CD14-positive monocyte (primary cell): ENCODE measurements at regions not wholly inside any gene's neighbourhood (a gene's known extent, or its start where the extent isn't known, plus 50 kb on each side); places are given as distances from the start of the nearest gene placed in this dataset.
A peak's percentile ranks its signal among the peaks of the same experiment; 100 is the strongest.

Experiments used
- DNase-seq, 3 donors: peaks; one replicate each; pipeline ENCODE4 v3.0.0-alpha.2; 2011 to 2022
- H2AFZ ChIP-seq: 2 replicates; pipeline ENCODE4 v1.6.0; 2012; ENCODE audit warnings: mild to moderate bottlenecking, low read depth, low read length, inconsistent platforms; ENCODE audit not compliant: insufficient read depth, poor library complexity, severe bottlenecking
- H3K27ac ChIP-seq, 2 donors: 1 replicate in 1 of 2; 2 replicates in 1 of 2; pipeline ENCODE4 v1.5.1; 2012 to 2013; ENCODE audit warnings: low read length in 2 of 2, control low read depth in 1 of 2, inconsistent platforms in 1 of 2, low read depth in 1 of 2, mild to moderate bottlenecking in 1 of 2
- H3K27me3 ChIP-seq, 2 donors: one replicate each; pipeline versions ENCODE4 v1.6.0 to v1.6.1; 2011 to 2013; ENCODE audit warnings: low read length in 2 of 2; ENCODE audit not compliant: control insufficient read depth in 2 of 2, insufficient read depth in 2 of 2
- H3K36me3 ChIP-seq, 2 donors: replicated peaks in 1 of 2; 1 replicate in 1 of 2; 2 replicates in 1 of 2; pipeline versions ENCODE4 v1.5.1 to v1.6.1; 2012 to 2013; ENCODE audit warnings: low read length in 2 of 2, control low read depth in 1 of 2, inconsistent platforms in 1 of 2, mild to moderate bottlenecking in 1 of 2; ENCODE audit not compliant: insufficient read depth in 2 of 2, control insufficient read depth in 1 of 2
- H3K4me1 ChIP-seq, 2 donors: 1 replicate in 1 of 2; 2 replicates in 1 of 2; pipeline versions ENCODE4 v1.5.1 to v1.6.1; 2012 to 2013; ENCODE audit warnings: low read length in 2 of 2, control low read depth in 1 of 2, inconsistent platforms in 1 of 2, mild to moderate bottlenecking in 1 of 2, moderate library complexity in 1 of 2; ENCODE audit not compliant: insufficient read depth in 2 of 2, control insufficient read depth in 1 of 2
- H3K4me2 ChIP-seq: replicated peaks from 2 replicates; pipeline ENCODE3; 2012; ENCODE audit warnings: low read length, moderate library complexity, mild to moderate bottlenecking; ENCODE audit not compliant: poor library complexity, severe bottlenecking; ENCODE audit errors: extremely low read depth
- H3K4me3 ChIP-seq, 3 experiments: fragments of 200-600 bp in 1 of 3; sonication (generic) in 1 of 3; replicated peaks in 1 of 3; 1 replicate in 2 of 3; 2 replicates in 1 of 3; pipeline ENCODE4 v1.5.1; 2011 to 2013; ENCODE audit warnings: low read length in 3 of 3, mild to moderate bottlenecking in 3 of 3, control low read depth in 2 of 3, low read depth in 2 of 3, inconsistent platforms in 1 of 3, moderate library complexity in 1 of 3
- H3K79me2 ChIP-seq: 2 replicates; pipeline ENCODE4 v1.6.0; 2012; ENCODE audit warnings: mild to moderate bottlenecking, control low read depth, inconsistent platforms, low read length, moderate library complexity; ENCODE audit not compliant: insufficient read depth
- H3K9ac ChIP-seq: 2 replicates; pipeline ENCODE4 v1.6.0; 2017; ENCODE audit warnings: low read length, mild to moderate bottlenecking; ENCODE audit not compliant: insufficient read depth, poor library complexity, severe bottlenecking
- H3K9me3 ChIP-seq, 2 donors: replicated peaks in 1 of 2; 1 replicate in 1 of 2; 2 replicates in 1 of 2; pipeline versions ENCODE4 v1.5.1 to v1.6.1; 2012 to 2013; ENCODE audit warnings: low read length in 2 of 2, control low read depth in 1 of 2; ENCODE audit not compliant: control insufficient read depth in 1 of 2, insufficient read depth in 1 of 2
- H4K20me1 ChIP-seq: 2 replicates; pipeline ENCODE4 v1.6.0; 2012; ENCODE audit warnings: mild to moderate bottlenecking, low read length, control low read depth, moderate library complexity; ENCODE audit not compliant: insufficient read depth
- H3K27ac Mint-ChIP-seq, 7 donors: one replicate each; pipeline ENCODE4 v1.8.0; 2020; ENCODE audit warnings: mild to moderate bottlenecking in 7 of 7, mixed read lengths in 7 of 7, moderate library complexity in 6 of 7, inconsistent platforms in 2 of 7
- H3K27me3 Mint-ChIP-seq, 3 donors: one replicate each; pipeline ENCODE4 v1.8.0; 2021 to 2022; ENCODE audit warnings: low read depth in 3 of 3, mild to moderate bottlenecking in 3 of 3, mixed read lengths in 3 of 3, moderate library complexity in 3 of 3, inconsistent platforms in 1 of 3
- H3K36me3 Mint-ChIP-seq, 2 donors: one replicate each; pipeline ENCODE4 v1.8.0; 2020; ENCODE audit warnings: mixed read lengths in 2 of 2, inconsistent platforms in 1 of 2, mild to moderate bottlenecking in 1 of 2
- H3K4me1 Mint-ChIP-seq: one replicate; pipeline ENCODE4 v1.8.0; 2020; ENCODE audit warnings: mild to moderate bottlenecking, mixed read lengths
- H3K4me3 Mint-ChIP-seq, 2 donors: one replicate each; pipeline ENCODE4 v1.8.0; 2020; ENCODE audit warnings: mild to moderate bottlenecking in 2 of 2, mixed read lengths in 2 of 2, moderate library complexity in 1 of 2
- H3K9me3 Mint-ChIP-seq, 7 donors: one replicate each; pipeline ENCODE4 v1.8.0; 2020 to 2022; ENCODE audit warnings: mixed read lengths in 7 of 7, mild to moderate bottlenecking in 6 of 7, moderate library complexity in 6 of 7, inconsistent platforms in 2 of 7
- WGBS: methylation state at CpG from one replicate; pipeline ENCODE4 v1.1.5; 2013; ENCODE audit warnings: missing lambda C conversion rate; ENCODE audit not compliant: insufficient coverage; 5-methylcytosine and 5-hydroxymethylcytosine counted together
- intact Hi-C, 2 donors: fragments of 100-400 bp; cut with micrococcal nuclease; formaldehyde crosslinking; loops; one replicate each; pipeline versions ENCODE4 v1.15.0 to v1.15.1; 2023
- TF ChIP-seq, protein P1 (sequence below): fragments of 200-600 bp; IDR thresholded peaks from one replicate; pipeline ENCODE4 v1.8.0; 2022; ENCODE audit warnings: antibody characterized with exemption, mild to moderate bottlenecking

DNA sequence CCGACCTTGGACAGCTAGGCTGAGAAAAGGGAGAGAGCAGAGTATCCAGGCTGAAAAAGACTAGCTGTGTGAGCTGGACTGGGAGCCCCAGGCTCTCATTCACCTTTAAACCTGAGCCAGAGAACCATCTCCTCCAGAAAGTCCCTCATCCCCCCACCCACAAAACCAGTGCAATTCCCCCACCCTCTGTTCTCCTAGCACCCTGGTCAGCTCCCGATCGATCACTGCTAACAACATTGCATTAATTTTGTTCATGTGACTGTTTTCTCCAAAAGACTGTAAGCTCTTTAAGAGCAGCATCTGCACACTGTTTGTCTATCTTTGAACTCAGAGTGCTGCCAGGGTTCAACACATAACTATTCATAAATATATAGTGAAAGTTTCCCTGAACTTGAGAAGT, 67.1 kb upstream of the NFASC start:
- H3K4me1 ChIP-seq = peaks cover 0 to 12% of the 10 kb centered on the region in 2 donors
- no peak for DNase-seq

DNA sequence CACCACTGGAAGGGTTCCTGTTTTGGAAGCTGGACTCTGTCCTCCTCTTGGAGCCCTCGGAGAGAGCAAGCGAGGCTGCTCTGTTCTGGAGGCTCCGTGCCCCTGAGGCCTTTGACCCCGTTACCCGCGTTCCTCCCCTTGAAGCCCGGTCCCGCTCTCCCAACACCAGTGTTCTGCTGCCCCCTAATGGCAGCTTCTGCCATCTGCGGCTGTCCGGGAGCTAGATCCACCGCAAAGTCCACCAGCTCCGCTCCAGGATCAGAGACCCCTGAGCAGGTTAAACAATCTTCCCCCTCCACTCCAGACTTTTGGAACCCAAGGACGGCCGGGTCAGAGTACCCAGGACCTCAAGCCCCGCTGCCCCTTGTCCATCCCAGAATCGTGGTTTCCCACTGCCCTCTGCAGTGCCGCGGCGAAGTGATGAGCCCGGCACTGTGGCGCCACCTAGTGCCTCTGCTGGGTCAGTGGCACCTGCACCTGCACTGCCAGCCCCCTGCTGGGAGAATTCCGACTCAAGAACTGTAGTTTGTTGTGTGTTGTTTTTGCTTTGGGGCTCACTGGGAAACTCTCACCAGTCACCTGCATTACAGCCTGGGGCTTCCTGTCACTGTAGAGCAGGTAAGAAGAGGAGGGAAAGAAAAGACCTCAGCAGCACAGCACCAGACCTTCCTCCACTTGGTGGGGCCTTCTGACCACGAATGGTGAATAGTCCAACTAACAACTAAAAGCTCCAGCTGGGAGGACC, 63.5 kb upstream of the NFASC start:
- Mint-ChIP-seq H3K36me3 (no peaks in the 10 kb centered on the region), H3K27ac (peak overlapping the region in 5 of 7 donors; percentile 12 to 78 (median 57)), H3K9me3 (no peaks in the 10 kb centered on the region), H3K4me3 (peak overlapping the region; percentile 87 to 95), H3K4me1 (peaks cover 6% of the 10 kb centered on the region), H3K27me3 (peaks cover 1 to 4% (median 4%) of the 10 kb centered on the region in 3 donors)
- H3K4me2 ChIP-seq = peak overlapping the region; percentile 93
- H3K79me2 ChIP-seq = no peaks in the 10 kb centered on the region
- H3K36me3 ChIP-seq = no peaks in the 10 kb centered on the region
- intact Hi-C loops = no loop called here
- peak overlapping the region; percentile 28 for H3K9ac ChIP-seq
- no peak overlapping the region for H3K27ac ChIP-seq
- H3K27me3 ChIP-seq = no peaks in the 10 kb centered on the region
- no peaks in the 10 kb centered on the region for H3K9me3 ChIP-seq
- peaks cover 0 to 8% of the 10 kb centered on the region in 2 donors for H3K4me1 ChIP-seq
- DNase-seq = peak; percentile 63 to 70 (median 64)
- TF ChIP-seq, protein P1, sequence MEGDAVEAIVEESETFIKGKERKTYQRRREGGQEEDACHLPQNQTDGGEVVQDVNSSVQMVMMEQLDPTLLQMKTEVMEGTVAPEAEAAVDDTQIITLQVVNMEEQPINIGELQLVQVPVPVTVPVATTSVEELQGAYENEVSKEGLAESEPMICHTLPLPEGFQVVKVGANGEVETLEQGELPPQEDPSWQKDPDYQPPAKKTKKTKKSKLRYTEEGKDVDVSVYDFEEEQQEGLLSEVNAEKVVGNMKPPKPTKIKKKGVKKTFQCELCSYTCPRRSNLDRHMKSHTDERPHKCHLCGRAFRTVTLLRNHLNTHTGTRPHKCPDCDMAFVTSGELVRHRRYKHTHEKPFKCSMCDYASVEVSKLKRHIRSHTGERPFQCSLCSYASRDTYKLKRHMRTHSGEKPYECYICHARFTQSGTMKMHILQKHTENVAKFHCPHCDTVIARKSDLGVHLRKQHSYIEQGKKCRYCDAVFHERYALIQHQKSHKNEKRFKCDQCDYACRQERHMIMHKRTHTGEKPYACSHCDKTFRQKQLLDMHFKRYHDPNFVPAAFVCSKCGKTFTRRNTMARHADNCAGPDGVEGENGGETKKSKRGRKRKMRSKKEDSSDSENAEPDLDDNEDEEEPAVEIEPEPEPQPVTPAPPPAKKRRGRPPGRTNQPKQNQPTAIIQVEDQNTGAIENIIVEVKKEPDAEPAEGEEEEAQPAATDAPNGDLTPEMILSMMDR = peak; percentile 100
- peak overlapping the region; percentile 26 to 76 (median 33) for H3K4me3 ChIP-seq
- peak overlapping the region; percentile 79 for H2AFZ ChIP-seq
- H4K20me1 ChIP-seq = no peaks in the 10 kb centered on the region
- WGBS = 4% methylated on average over 22 of the region's 23 CpGs

More for the DNA sequence above, 67.1 kb upstream of the NFASC start:
- H3K27ac ChIP-seq = no peak overlapping the region
- peaks cover 6% of the 10 kb centered on the region for H3K4me1 Mint-ChIP-seq
- no peak overlapping the region for H3K4me2 ChIP-seq
- TF ChIP-seq, protein P1 = no peak
- H4K20me1 ChIP-seq = no peaks in the 10 kb centered on the region
- H3K9me3 ChIP-seq = no peaks in the 10 kb centered on the region
- H3K27ac Mint-ChIP-seq = no peak overlapping the region
- intact Hi-C loops = no loop called here
- no peak overlapping the region for H3K9ac ChIP-seq
- H3K27me3 ChIP-seq = no peaks in the 10 kb centered on the region
- H3K79me2 ChIP-seq = no peaks in the 10 kb centered on the region
- H3K36me3 Mint-ChIP-seq = no peaks in the 10 kb centered on the region
- H2AFZ ChIP-seq = no peak overlapping the region
- no peaks in the 10 kb centered on the region for H3K36me3 ChIP-seq
- H3K27me3 Mint-ChIP-seq = peaks cover 3 to 4% (median 4%) of the 10 kb centered on the region in 3 donors
- H3K9me3 Mint-ChIP-seq = no peaks in the 10 kb centered on the region
- no peak overlapping the region for H3K4me3 ChIP-seq
- 83% methylated on average over 2 of the region's 3 CpGs for WGBS
- H3K4me3 Mint-ChIP-seq = no peak overlapping the region
